BLaER1 (cell line): ENCODE measurements at regions not wholly inside any gene's neighbourhood (a gene's known extent, or its start where the extent isn't known, plus 50 kb on each side); places are given as distances from the start of the nearest gene placed in this dataset.

ENCODE experiments used
- H3K27ac ChIP-seq: shearing (Covaris generic); formaldehyde crosslinking; 2 replicates; pipeline ENCODE4 v1.8.1; 2022
- H3K27me3 ChIP-seq: shearing (Covaris generic); formaldehyde crosslinking; 2 replicates; pipeline ENCODE4 v1.8.1; 2022
- H3K36me3 ChIP-seq: shearing (Covaris generic); formaldehyde crosslinking; 2 replicates; pipeline ENCODE4 v1.8.1; 2022
- H3K4me1 ChIP-seq: shearing (Covaris generic); formaldehyde crosslinking; 2 replicates; pipeline ENCODE4 v1.8.1; 2022
- H3K4me2 ChIP-seq: shearing (Covaris generic); formaldehyde crosslinking; 2 replicates; pipeline ENCODE4 v1.8.1; 2022
- H3K4me3 ChIP-seq: shearing (Covaris generic); formaldehyde crosslinking; 2 replicates; pipeline ENCODE4 v1.8.1; 2022
- H3K9ac ChIP-seq: shearing (Covaris generic); formaldehyde crosslinking; 2 replicates; pipeline ENCODE4 v1.8.1; 2022
- H3K9me3 ChIP-seq: shearing (Covaris generic); formaldehyde crosslinking; 2 replicates; pipeline ENCODE4 v1.8.1; 2022
- H4K20me1 ChIP-seq: shearing (Covaris generic); formaldehyde crosslinking; 2 replicates; pipeline ENCODE4 v1.8.1; 2022
- Cebpa-rat ChIP-seq: shearing (Covaris generic); IDR thresholded peaks from 2 replicates; pipeline ENCODE4 v1.8.1; 2022

DNA sequence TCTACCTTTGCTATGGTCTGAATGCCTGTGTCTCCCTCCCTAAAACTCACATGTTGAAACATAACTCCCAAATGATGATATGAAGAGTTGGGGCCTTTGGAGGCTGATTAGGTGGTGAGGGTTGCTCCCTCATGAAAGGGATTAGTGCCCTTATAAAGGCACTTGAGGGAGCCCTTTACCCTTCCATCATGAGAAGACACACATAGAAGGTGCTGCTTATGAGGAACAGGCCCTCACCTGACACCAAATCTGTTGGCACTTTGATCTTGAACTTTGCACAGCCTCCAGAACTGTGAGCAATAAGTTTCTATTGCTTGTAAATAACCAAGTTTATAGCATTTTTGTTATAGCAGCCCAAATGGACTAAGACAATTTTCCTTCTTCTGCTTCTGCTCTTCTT is 76.2 kb upstream of the ADAMTS9 start:
- no peaks in the 10 kb centered on the region for H4K20me1 ChIP-seq
- H3K4me1 ChIP-seq = no peaks in the 10 kb centered on the region
- no peak overlapping the region for H3K4me3 ChIP-seq
- no peaks in the 10 kb centered on the region for H3K36me3 ChIP-seq
- no peaks in the 10 kb centered on the region for H3K9me3 ChIP-seq
- no peak overlapping the region for H3K4me2 ChIP-seq
- no peak for TF ChIP-seq Cebpa-rat
- no peak overlapping the region for H3K27ac ChIP-seq
- no peak overlapping the region for H3K9ac ChIP-seq
- no peaks in the 10 kb centered on the region for H3K27me3 ChIP-seq

DNA sequence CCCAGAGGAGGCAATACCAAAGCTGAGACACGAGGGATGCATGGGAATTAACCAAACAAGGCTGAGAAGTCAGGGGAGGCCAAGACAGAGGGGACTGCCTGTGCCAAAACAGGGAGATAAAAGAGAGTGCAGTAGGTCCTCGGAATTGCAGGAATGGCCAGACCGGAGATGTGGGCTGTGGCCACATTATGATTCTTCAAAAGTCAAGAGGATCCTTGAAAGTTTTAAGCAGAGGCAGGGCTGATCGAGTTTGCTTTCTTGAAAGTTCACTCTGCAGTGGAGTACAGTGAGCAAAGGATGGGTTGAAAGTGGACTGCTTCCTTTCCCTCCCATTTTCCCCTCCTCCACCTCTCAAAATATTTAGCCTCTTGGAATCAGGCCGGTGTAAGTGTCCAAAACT is 73.9 kb upstream of the ADAMTS9 start:
- no peak overlapping the region for H3K4me2 ChIP-seq
- H3K36me3 ChIP-seq = no peaks in the 10 kb centered on the region
- TF ChIP-seq Cebpa-rat = no peak
- H3K4me1 ChIP-seq = no peaks in the 10 kb centered on the region
- H3K27ac ChIP-seq = no peak overlapping the region
- H3K9me3 ChIP-seq = no peaks in the 10 kb centered on the region
- no peak overlapping the region for H3K9ac ChIP-seq
- H4K20me1 ChIP-seq = no peaks in the 10 kb centered on the region
- no peak overlapping the region for H3K4me3 ChIP-seq
- H3K27me3 ChIP-seq = no peaks in the 10 kb centered on the region

GRCh38 chr3:64760258-64760657 is 72.5 kb upstream of the ADAMTS9 start:
- Histone ChIP-seq H3K27me3 (no peaks in the 10 kb centered on the region), H3K4me2 (no peak overlapping the region), H3K36me3 (no peaks in the 10 kb centered on the region), H4K20me1 (no peaks in the 10 kb centered on the region), H3K4me3 (no peak overlapping the region), H3K9me3 (no peaks in the 10 kb centered on the region), H3K4me1 (no peaks in the 10 kb centered on the region), H3K27ac (no peak overlapping the region), H3K9ac (no peak overlapping the region)
- no peak for TF ChIP-seq Cebpa-rat

- Histone ChIP-seq H3K4me1 (no peaks in the 10 kb centered on the region), H4K20me1 (no peaks in the 10 kb centered on the region), H3K27ac (no peak overlapping the region), H3K4me2 (no peak overlapping the region), H3K9me3 (no peaks in the 10 kb centered on the region), H3K36me3 (no peaks in the 10 kb centered on the region), H3K4me3 (no peak overlapping the region), H3K27me3 (no peaks in the 10 kb centered on the region), H3K9ac (no peak overlapping the region)
- no peak for TF ChIP-seq Cebpa-rat
Measured at GRCh38 chr3:64759811-64760210, 72.0 kb upstream of the ADAMTS9 start.

DNA sequence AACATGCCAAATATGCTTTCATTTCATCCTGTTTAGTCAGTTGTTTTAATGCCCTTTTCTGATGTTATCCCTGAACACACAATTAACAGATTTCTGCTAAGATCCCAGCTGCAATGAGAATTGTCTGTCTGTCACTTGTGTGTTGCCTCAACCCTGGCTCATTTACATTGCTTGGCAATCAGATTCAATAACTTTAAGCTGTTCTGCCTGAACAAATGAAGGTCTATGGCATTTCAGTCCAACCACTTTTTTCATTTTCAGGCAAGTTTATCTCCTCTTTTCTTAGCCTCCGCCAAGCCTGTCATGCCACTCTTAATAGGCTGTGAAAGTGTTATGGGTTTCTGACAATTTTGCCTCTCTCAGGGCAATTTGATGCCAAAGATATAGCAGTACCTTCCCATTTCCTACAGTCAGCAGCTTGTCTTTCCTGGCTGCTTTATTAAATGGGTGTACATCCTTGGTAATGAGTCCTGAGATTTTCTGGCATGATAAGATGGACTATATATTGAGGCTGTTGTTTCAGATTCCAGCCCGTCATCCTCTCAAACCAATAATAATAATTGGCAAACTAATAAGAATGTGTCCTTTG is 68.7 kb upstream of the ADAMTS9 start:
- no peak overlapping the region for H3K4me2 ChIP-seq
- TF ChIP-seq Cebpa-rat = no peak
- H3K4me1 ChIP-seq = no peaks in the 10 kb centered on the region
- H3K27me3 ChIP-seq = no peaks in the 10 kb centered on the region
- no peaks in the 10 kb centered on the region for H3K36me3 ChIP-seq
- H3K9me3 ChIP-seq = no peaks in the 10 kb centered on the region
- no peak overlapping the region for H3K4me3 ChIP-seq
- no peaks in the 10 kb centered on the region for H4K20me1 ChIP-seq
- no peak overlapping the region for H3K27ac ChIP-seq
- no peak overlapping the region for H3K9ac ChIP-seq

- no peak overlapping the region for H3K9ac ChIP-seq
- no peak for TF ChIP-seq Cebpa-rat
- H3K4me1 ChIP-seq = no peaks in the 10 kb centered on the region
- H3K4me2 ChIP-seq = no peak overlapping the region
- H3K9me3 ChIP-seq = no peaks in the 10 kb centered on the region
- no peaks in the 10 kb centered on the region for H4K20me1 ChIP-seq
- no peaks in the 10 kb centered on the region for H3K27me3 ChIP-seq
- H3K36me3 ChIP-seq = no peaks in the 10 kb centered on the region
- no peak overlapping the region for H3K4me3 ChIP-seq
- H3K27ac ChIP-seq = no peak overlapping the region
Measured at GRCh38 chr3:64748244-64748904, 60.6 kb upstream of the ADAMTS9 start.

- Histone ChIP-seq H3K27ac (no peak overlapping the region), H3K9ac (no peak overlapping the region), H3K9me3 (no peaks in the 10 kb centered on the region), H4K20me1 (no peaks in the 10 kb centered on the region), H3K36me3 (no peaks in the 10 kb centered on the region), H3K4me2 (no peak overlapping the region), H3K27me3 (no peaks in the 10 kb centered on the region), H3K4me3 (no peak overlapping the region), H3K4me1 (no peaks in the 10 kb centered on the region)
- no peak for TF ChIP-seq Cebpa-rat
Measured at GRCh38 chr3:64747679-64748078, 59.9 kb upstream of the ADAMTS9 start.

DNA sequence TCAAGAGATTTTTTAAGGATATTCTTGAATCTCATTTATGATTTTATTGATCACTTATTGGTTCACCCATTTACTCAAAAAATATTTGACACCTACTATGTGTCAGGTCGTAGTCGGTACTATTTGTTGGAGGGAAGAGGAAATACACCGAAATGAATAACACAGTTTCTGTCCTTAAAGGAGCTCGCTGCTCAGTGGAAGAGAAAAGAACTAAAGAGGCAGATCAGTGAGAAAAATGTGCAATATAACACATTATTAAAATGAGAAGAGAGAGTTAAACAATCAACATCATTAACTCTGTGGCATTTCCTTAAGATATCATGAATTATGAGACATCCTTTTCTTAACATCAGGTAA is 56.1 kb upstream of the ADAMTS9 start:
- Histone ChIP-seq H3K27ac (no peak overlapping the region), H3K4me1 (no peaks in the 10 kb centered on the region), H3K27me3 (no peaks in the 10 kb centered on the region), H3K36me3 (no peaks in the 10 kb centered on the region), H4K20me1 (no peaks in the 10 kb centered on the region), H3K9ac (no peak overlapping the region), H3K4me3 (no peak overlapping the region), H3K4me2 (no peak overlapping the region), H3K9me3 (no peaks in the 10 kb centered on the region)
- TF ChIP-seq Cebpa-rat = no peak

DNA sequence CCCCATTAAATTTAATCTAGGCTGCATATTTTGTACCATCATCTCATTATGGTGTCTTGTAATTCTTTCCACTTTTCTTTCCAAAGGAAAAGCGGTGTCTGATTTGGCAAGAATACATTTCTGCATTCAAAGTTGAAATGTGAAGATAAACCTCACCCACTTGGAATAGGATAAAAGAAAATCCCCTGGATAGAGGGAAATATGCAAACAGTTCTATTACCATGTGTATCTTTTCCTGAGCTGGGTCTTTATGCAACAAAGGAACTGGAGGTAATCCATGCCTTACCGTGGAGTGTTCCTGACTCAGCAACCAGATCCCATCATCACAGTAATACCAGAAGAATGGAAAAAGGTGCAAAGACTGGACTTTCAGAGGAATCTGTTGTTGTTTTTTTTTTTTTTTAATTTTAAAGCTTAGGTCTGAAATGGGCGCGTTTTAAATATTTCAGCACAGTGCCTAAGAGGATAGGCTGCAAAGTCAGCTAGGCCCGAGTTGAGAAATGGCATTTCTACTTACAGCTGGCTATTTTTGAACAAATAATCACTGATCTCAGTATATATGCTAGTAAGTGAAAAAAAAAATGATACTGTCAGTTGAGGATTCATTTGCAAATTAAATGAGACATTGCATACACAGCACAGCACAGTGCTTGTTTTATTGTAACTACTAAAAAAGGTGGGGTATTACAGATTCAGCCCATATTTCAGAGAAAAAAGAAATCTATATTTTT is 55.5 kb upstream of the ADAMTS9 start:
- no peaks in the 10 kb centered on the region for H3K9me3 ChIP-seq
- TF ChIP-seq Cebpa-rat = no peak
- no peak overlapping the region for H3K27ac ChIP-seq
- H3K27me3 ChIP-seq = no peaks in the 10 kb centered on the region
- H4K20me1 ChIP-seq = no peaks in the 10 kb centered on the region
- no peak overlapping the region for H3K4me2 ChIP-seq
- H3K4me3 ChIP-seq = no peak overlapping the region
- H3K36me3 ChIP-seq = no peaks in the 10 kb centered on the region
- H3K4me1 ChIP-seq = no peaks in the 10 kb centered on the region
- no peak overlapping the region for H3K9ac ChIP-seq

GRCh38 chr3:64741341-64741740 is 53.5 kb upstream of the ADAMTS9 start:
- Histone ChIP-seq H4K20me1 (no peaks in the 10 kb centered on the region), H3K4me1 (no peaks in the 10 kb centered on the region), H3K36me3 (no peaks in the 10 kb centered on the region), H3K27me3 (no peaks in the 10 kb centered on the region), H3K9me3 (no peaks in the 10 kb centered on the region), H3K27ac (no peak overlapping the region), H3K4me3 (no peak overlapping the region), H3K9ac (no peak overlapping the region), H3K4me2 (no peak overlapping the region)
- TF ChIP-seq Cebpa-rat = no peak
